HG03354 (cell line): ENCODE measurements at regions not wholly inside any gene's neighbourhood (a gene's known extent, or its start where the extent isn't known, plus 50 kb on each side); places are given as distances from the start of the nearest gene placed in this dataset.

Experiments used
- ATAC-seq: cut with Tn5 transposase; IDR thresholded peaks from one replicate; pipeline ENCODE4 v1.9.1; 2021; ENCODE audit warnings: mild to moderate bottlenecking; ENCODE audit not compliant: unreplicated experiment, poor library complexity, severe bottlenecking

- ATAC-seq, result no peak
These were observed 185.2 kb upstream of the KLF4 start for GRCh38 chr9:107674721-107675277.

DNA sequence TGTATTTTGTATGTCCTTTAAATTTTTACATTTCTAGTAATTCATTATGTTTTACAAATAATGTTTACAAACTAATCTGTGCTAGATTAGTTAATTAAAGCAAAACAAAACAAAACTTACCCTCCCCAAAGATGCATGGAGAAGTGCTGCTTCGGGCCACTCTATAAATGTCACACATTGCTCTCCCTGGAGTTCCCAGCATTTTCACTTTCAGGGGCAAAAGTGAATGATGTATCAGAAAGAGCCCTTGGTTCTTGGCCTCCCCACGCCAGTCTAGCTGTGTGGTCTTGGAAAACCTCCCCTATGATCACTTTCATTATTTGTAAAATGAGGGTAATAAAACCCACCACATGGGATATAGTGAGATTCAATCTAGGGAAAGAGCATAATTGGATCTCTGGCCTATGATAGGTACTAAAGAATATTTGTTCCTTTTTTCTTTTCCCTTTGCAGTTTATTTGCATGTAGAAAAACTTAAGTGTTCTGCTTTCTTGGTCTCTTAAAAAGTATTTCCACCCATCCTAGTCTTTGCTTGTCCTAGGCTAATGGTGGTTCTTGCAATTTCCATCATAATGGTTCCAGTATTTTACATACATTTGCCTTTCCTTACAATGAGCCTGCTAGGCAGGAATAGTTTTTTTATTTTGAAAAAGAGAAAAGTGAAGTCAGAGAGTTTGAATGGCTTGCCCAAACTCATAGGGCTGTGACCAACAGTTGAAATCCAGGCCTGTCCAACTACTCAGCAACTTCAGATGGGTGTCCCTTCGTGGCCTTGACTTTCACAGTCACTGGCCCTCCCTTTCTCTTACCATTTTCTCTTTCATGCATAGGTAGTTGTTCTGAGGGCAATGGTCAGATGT is 184.5 kb upstream of the KLF4 start:
- ATAC-seq, result no peak

DNA sequence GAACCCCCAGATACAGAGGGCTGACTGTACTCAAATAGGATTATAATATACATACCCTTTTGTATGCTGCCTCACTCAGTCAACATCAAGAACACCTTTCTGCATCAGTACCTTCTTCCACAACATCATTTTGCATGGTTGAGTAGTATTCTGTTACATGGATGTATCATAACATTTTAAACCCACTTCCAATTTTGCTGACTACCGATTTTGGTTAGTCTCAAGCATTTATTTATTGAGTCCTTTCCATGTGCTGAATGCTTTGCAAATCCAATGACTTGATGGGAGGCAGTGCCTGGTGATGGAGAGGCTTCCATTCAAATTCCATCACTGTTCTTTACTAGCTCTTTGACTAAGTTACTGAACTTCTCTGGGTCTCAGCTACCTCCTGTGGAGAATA is 182.0 kb upstream of the KLF4 start:
- no peak for ATAC-seq

DNA sequence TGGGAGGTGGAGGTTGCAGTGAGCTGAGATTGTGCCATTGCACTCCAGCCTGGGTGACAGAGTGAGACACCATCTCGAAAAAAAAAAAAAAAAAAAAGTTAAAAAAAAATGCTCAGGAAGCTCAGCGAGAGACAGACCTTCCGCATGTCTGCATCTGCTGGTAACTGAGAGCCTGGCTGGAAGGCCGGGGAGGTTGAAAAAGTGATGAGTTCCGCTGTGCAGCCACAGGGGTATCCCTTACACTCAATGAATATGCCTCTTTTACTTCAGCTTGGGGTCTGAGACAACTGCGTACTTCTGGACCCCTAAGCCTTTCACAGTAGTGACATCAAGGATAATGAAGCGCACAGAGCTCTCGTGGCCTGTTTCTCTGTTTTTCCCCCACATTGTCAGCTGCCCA is 179.9 kb upstream of the KLF4 start:
- ATAC-seq, result no peak

GRCh38 chr9:107667231-107668070 is 177.9 kb upstream of the KLF4 start:
- ATAC-seq, result no peak

- no peak for ATAC-seq
These were observed 175.5 kb upstream of the KLF4 start for GRCh38 chr9:107665057-107665456.

DNA sequence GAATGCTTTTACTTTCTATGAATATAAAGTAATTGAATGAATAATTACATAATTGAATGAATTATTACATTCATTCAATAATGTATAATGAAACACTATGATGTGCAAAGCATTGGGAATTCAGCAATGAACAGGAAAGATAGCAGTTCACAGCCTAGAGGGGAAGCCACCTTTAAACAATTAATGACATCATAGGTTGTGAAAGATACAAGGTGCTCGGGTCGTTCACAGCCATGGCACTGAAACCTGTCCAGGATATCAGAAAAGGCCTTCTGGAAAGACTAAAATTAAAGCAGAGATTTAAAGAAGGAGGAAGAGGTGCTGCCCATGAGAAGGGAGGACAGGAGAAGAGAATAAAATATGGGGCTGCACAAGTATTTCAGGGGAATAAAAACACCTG is 171.4 kb upstream of the KLF4 start:
- no peak for ATAC-seq

- ATAC-seq, result no peak
These were observed 163.8 kb upstream of the KLF4 start for GRCh38 chr9:107653263-107653821.

- no peak for ATAC-seq
These were observed 161.4 kb upstream of the KLF4 start for GRCh38 chr9:107650995-107651394.

- ATAC-seq, result no peak
These were observed 160.8 kb upstream of the KLF4 start for GRCh38 chr9:107650321-107650720.

GRCh38 chr9:107648153-107648715 is 158.7 kb upstream of the KLF4 start:
- ATAC-seq, result no peak

DNA sequence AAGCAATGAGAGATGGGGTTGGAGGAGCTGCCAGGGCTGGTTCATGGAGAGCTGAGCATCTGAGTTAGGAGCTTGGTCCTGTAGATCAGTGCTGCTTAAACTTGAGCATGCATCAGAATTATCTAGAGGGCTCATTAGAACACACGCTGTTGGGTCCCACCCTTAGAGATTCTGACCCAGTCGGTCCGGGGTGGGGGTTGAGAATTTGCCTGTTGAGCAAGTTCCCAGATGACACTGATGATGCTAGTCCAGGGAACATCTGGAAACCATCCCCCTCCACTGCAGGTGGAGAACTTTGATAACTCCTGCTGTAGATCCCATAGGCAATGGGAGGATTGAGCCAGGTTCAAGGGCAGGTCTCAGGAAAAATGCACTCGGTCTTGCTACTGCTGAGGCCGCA is 158.0 kb upstream of the KLF4 start:
- ATAC-seq, result no peak

DNA sequence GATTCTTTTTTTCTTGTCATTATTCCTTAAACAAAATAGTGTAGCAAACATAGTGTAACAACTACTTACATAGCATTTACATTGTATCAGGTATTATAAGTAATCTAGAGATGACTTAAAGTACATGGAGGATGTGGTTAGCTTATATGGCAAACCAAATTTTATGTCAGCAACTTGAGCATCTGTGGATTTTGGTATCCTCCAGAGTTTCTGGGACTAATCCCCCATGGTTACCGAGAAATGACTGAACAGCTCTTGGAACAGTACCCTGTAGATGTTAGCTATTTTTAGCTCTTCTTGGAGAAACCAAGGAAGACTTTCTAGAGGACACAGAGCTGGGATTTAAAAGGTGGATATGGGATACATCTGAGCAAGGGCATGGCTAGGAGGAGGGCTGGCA is 157.6 kb upstream of the KLF4 start:
- ATAC-seq, result no peak

DNA sequence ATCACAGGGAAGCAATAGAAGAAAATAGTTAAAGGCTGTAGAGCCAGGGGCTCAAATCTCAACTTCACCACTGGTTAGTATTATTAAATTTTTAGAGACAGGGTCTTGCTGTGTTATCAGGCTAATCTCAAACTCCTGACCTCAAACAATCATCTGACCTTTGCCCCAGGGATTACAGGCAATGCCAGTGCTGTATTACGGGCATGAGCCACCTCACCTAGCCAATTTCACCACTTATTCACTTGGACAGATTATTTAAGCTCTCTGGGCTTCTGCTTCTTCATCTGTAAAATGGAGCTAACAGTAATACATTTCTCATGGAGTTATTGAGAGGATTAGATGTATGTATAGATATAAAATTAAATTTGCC is 155.9 kb upstream of the KLF4 start:
- no peak for ATAC-seq

DNA sequence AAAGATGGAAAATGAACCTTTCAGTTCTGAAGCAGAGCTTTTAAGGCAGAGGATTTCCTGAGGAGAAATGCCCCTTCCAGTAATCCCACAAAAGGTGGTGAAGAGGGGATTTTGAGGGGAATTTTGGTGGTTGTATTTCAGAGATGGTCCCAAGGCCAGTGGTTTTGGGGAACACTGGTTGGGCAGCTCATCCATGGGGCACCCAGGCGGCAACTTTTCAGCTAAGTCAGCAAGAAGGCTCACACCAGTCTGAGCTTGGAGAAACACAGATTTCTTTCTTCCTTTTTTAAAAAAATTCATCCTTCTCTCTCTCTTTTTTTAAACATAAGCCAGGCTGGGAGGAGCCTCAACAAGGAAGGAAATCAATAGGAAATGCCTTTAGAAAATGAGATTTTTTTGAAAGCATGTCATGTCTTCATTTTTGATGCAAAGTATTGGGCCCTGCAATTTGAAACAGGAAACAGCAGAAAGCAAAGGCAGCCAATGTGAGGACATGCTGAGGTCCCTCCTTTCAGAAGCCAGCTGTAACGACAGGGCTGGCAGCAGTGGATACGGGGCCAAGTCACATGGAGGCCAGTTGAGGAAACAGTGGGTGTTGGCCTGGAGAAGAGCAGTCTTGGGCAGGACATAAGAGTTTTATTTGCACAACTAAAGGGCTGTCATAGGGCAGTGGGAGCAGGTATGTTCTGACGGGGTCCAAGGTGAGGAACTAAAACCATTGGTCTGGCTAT is 155.3 kb upstream of the KLF4 start:
- no peak for ATAC-seq

GRCh38 chr9:107639426-107639825 is 149.9 kb upstream of the KLF4 start:
- no peak for ATAC-seq

GRCh38 chr9:107638521-107639310 is 149.1 kb upstream of the KLF4 start:
- no peak for ATAC-seq

DNA sequence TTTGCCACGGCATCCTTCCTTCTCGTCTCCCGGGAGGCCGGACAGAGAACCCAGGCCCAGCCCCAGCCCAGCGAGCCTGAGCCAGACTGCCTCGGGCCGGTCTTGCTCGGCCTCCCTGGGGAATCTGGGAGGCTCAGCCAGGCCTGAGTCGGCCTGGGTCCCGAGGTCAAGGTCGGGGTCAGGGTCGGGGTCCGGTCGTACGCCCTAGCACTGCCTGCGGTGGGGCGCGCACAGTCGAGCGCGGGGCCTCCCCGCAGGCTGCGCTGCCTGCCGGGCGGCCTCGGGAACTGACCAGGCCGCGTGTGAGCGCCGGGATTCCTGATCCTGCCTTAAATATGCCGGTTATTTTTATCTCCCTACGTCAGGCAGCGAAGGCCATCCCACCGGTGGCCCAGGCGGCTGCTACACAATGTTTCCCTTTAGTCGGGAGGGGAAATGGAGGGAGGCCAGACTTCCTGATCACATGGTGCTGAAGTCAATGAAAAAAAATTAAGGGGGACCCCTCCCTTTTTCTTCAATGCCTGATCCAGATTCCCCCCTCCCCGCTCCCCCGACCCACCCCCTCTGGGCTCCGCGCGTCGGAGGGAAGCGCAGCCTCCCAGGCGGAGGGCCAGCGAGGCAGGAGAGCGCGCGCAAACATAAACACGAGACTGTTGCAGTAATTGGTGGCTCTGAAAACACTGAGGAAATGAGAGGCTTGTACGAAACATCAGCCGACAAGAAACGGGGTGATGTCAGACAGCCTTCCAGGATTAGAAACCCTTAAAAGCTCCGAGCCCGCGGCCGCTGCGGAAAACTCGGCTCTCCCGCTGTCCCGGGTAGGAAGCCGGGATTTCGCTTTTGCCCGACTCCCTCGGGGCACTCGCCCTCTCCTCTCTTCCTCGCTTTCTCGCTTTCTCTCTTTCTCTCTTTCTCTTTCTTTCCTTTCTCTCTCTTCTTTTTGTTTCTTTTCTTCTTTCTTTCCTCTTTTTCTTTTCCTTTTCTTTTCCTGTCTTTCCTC is 148.2 kb upstream of the KLF4 start:
- ATAC-seq, result peak; percentile 61
